Stimulated activated CD4-positive, alpha-beta T cell treated with anti-CD3 and anti-CD28 coated beads, Interleukin-15, amount 100 ng/mL, for 1 hour (primary cell): ENCODE measurements at regions not wholly inside any gene's neighbourhood (a gene's known extent, or its start where the extent isn't known, plus 50 kb on each side); places are given as distances from the start of the nearest gene placed in this dataset.

Experiments used
- DNase-seq, 2 donors: peaks; one replicate each; pipeline ENCODE4 v3.0.0-alpha.2; 2020; ENCODE audit warnings: low read depth in 1 of 2, low spot score in 1 of 2

- DNase-seq, result no peak
Measured at GRCh38 chr13:44321961-44322360, 51.7 kb upstream of the SERP2 start.

- DNase-seq, result no peak
Measured at GRCh38 chr13:44322928-44323327, 50.7 kb upstream of the SERP2 start.

GRCh38 chr13:44323754-44324153 lies 49.9 kb upstream of the SERP2 start:
- DNase-seq, result no peak
